HepG2 (cell line): ENCODE measurements at regions not wholly inside any gene's neighbourhood (a gene's known extent, or its start where the extent isn't known, plus 50 kb on each side); places are given as distances from the start of the nearest gene placed in this dataset.
A peak's percentile ranks its signal among the peaks of the same experiment; 100 is the strongest.

Experiments used
- AKAP8 ChIP-seq: sonication (generic); formaldehyde crosslinking; IDR thresholded peaks from 2 replicates; pipeline ENCODE4 v1.5.1; 2020; ENCODE audit warnings: mild to moderate bottlenecking, missing genetic modification reagents
- FOXO4 ChIP-seq: sonication (generic); formaldehyde crosslinking; conservative IDR thresholded peaks from 2 replicates; pipeline ENCODE4 v1.8.1; 2023; ENCODE audit warnings: missing genetic modification reagents
- FOXP1 ChIP-seq, 2 experiments: fragments of 450-650 bp in 1 of 2; IDR thresholded peaks; 2 replicates each; pipeline ENCODE4 v1.6.1; 2017 to 2018; ENCODE audit warnings: antibody characterized with exemption in 1 of 2
- MEF2D ChIP-seq: sonication (generic); formaldehyde crosslinking; IDR thresholded peaks from 2 replicates; pipeline ENCODE4 v1.5.1; 2020; ENCODE audit warnings: mild to moderate bottlenecking, missing genetic modification reagents
- NFIC ChIP-seq: IDR thresholded peaks from 2 replicates; pipeline ENCODE4 v1.6.1; 2012; ENCODE audit warnings: mild to moderate bottlenecking, low read length, inconsistent platforms
- NR1H2 ChIP-seq: sonication (generic); formaldehyde crosslinking; IDR thresholded peaks from 2 replicates; pipeline ENCODE4 v1.8.1; 2022; ENCODE audit warnings: low read depth, missing genetic modification reagents, borderline replicate concordance
- PAXIP1 ChIP-seq: sonication (generic); formaldehyde crosslinking; conservative IDR thresholded peaks from 2 replicates; pipeline ENCODE4 v1.4.0; 2020; ENCODE audit warnings: mild to moderate bottlenecking, missing genetic modification reagents, moderate library complexity
- SCMH1 ChIP-seq: sonication (generic); formaldehyde crosslinking; IDR thresholded peaks from 2 replicates; pipeline ENCODE4 v1.9.0; 2021; ENCODE audit warnings: missing genetic modification reagents, mild to moderate bottlenecking, borderline replicate concordance
- TP53 ChIP-seq: sonication (generic); formaldehyde crosslinking; conservative IDR thresholded peaks from 2 replicates; pipeline ENCODE4 v1.4.0; 2020; ENCODE audit warnings: missing genetic modification reagents
- WIZ ChIP-seq: sonication (generic); formaldehyde crosslinking; IDR thresholded peaks from 2 replicates; pipeline ENCODE4 v1.5.1; 2020; ENCODE audit warnings: mild to moderate bottlenecking, missing genetic modification reagents
- ZNF276 ChIP-seq: sonication (generic); formaldehyde crosslinking; IDR thresholded peaks from 2 replicates; pipeline ENCODE4 v1.4.0; 2020; ENCODE audit warnings: mild to moderate bottlenecking, low read depth, missing genetic modification reagents
- ZNF317 ChIP-seq: sonication (generic); formaldehyde crosslinking; IDR thresholded peaks from 2 replicates; pipeline ENCODE4 v1.5.0; 2020; ENCODE audit warnings: mild to moderate bottlenecking, missing genetic modification reagents
- ZNF691 ChIP-seq: sonication (generic); formaldehyde crosslinking; IDR thresholded peaks from 2 replicates; pipeline ENCODE4 v1.4.0; 2020; ENCODE audit warnings: missing genetic modification reagents, low read depth, mild to moderate bottlenecking, borderline replicate concordance
- ZNF710 ChIP-seq: sonication (generic); formaldehyde crosslinking; IDR thresholded peaks from 2 replicates; pipeline ENCODE4 v1.5.0; 2020; ENCODE audit warnings: mild to moderate bottlenecking, missing genetic modification reagents, borderline replicate concordance
- ZNF75D ChIP-seq: sonication (generic); formaldehyde crosslinking; IDR thresholded peaks from 2 replicates; pipeline ENCODE4 v1.8.1; 2023; ENCODE audit warnings: missing genetic modification reagents, mild to moderate bottlenecking, borderline replicate concordance
- ZNF883 ChIP-seq: sonication (generic); formaldehyde crosslinking; IDR thresholded peaks from 2 replicates; pipeline ENCODE4 v1.5.1; 2020; ENCODE audit warnings: mild to moderate bottlenecking, missing genetic modification reagents; ENCODE audit errors: not compliant biosample characterization

GRCh38 chr16:14371778-14372431 is 258.2 kb downstream of the PARN start (continued):
- no peak for TF ChIP-seq WIZ (CRISPR knock-in tag)
- no peak for TF ChIP-seq FOXO4 (CRISPR knock-in tag)
- no peak for TF ChIP-seq ZNF317 (CRISPR knock-in tag)
- TF ChIP-seq ZNF75D (CRISPR knock-in tag): no peak
- no peak for TF ChIP-seq ZNF883 (CRISPR knock-in tag)
- TF ChIP-seq NR1H2 (CRISPR knock-in tag): no peak
- no peak for TF ChIP-seq MEF2D (CRISPR knock-in tag)
- TF ChIP-seq ZNF276 (CRISPR knock-in tag): no peak
- no peak for TF ChIP-seq FOXP1 (IDR thresholded peaks at IDR 0.05)
- no peak for TF ChIP-seq FOXP1 (CRISPR knock-in tag; IDR thresholded peaks at IDR 0.05)
- peak; percentile 34; the same call in 1 of the 2 replicates for TF ChIP-seq PAXIP1 (CRISPR knock-in tag)
- TF ChIP-seq ZNF691 (CRISPR knock-in tag): no peak
- TF ChIP-seq AKAP8 (CRISPR knock-in tag): no peak
- 0 out of 2 replicates have a peak, but pooled peaks have one; percentile 36 for TF ChIP-seq ZNF710
- no peak for TF ChIP-seq NFIC
- TF ChIP-seq TP53: no peak
- no peak for TF ChIP-seq SCMH1 (CRISPR knock-in tag)
